ENCODE measurements at regions not wholly inside any gene's neighbourhood (a gene's known extent, or its start where the extent isn't known, plus 50 kb on each side); places are given as distances from the start of the nearest gene placed in this dataset.

DNA sequence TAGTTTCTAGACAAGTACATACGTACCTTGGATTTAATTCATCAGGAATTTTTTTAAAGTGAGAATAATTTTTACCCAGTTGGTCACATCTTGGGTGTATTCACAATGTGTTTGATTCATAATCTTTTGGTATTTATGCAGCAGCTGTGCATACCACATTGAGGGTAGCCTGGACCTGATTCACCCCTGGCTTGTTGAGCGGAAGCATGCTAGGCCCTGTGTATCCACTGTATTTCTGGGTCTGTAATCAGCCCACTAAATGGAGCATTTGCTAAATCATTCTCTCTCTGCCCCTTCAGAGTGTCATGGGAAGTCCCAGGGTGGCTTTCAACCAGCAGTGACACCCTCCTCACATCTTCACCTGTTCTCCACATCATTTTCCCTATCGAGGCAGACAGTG is 203.8 kb upstream of the RGS6 start:
- no peak for DNase-seq

DNA sequence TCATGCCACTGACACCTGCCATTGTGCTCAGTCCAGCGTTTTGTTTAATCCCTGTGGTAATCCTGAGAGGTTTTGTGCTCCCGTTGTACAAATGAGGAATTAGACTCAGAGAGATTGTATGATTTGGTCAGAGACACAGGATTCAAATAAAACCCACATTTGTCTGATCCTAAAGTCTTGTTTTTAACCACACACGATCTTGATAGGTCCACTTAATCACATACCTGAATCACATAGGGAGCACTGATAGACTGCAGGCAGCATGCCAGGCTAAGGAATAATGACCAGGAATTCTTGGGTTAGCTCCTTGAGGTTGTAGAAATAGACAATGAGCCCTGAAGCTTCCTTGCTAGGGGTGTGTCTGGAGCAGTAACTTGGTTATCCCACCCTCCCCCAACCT is 202.6 kb upstream of the RGS6 start:
- DNase-seq: no peak

DNA sequence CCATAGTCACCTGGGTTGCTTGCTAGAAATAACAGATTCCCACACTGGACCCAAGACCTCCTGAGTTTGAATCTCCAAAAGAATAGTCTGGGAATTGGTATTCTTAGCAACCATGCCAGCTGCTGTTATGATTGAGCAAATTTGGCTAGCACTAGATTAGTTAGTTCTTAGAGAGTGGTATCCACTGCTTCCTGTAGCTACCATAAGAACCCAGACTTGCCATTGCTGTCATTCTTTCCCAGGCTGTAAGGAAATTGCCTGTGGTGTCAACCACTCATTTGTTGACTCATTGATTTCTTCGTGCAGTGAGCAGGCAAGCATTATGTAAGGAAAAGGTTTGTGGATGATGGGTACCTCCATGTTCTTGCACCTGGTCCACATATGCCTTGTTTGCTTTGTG is 201.8 kb upstream of the RGS6 start:
- DNase-seq: no peak

DNA sequence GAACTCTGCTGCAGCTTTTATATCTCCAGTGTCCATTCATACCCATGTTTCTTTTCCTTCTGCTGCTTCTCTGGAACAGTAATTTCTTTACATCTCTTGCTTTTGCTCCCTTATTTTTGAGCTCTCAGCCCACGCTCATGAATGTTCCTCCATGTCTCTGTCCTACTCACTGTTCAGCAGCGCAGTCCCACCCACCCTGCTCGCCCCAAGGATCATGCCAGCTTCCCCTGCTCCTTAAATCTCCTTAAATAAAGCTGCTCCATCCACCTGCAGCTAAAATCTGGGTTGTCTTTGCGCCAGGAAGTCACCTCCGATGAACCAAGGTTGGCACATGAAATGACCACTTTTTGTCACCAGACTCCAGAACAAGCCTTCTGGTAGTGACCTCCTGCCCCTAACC is 201.1 kb upstream of the RGS6 start:
- no peak for DNase-seq

DNA sequence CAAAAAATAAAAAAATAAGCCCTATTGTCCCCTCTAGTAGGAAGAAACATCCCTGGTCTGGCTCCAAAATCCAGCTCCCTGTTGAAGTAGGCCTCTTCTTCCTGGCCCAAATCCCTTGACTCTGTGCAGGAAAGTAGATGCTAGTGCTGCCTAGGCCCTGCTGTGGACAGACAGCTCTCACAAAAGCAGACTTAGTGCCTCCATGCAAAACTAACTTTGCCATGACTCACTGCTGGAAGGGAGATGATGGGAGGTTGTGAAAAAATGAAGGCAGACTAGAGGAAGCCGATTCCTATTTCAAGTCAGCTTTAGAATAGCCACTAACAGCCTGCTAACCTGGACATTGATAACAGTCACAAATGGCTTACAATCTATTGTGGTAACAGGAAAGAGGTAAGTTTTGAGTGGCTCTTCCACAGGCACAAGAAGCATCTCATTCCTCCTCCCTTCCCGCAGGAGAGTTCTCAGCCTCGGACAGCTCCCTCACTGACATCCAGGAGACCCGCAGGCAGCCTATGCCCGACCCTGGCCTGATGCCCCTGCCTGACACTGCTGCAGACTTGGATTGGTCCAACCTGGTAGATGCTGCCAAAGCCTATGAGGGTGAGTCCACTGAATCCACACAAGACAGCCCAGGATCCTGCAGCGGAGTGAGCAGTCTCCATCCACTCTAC is 198.9 kb upstream of the RGS6 start:
- DNase-seq: no peak

DNA sequence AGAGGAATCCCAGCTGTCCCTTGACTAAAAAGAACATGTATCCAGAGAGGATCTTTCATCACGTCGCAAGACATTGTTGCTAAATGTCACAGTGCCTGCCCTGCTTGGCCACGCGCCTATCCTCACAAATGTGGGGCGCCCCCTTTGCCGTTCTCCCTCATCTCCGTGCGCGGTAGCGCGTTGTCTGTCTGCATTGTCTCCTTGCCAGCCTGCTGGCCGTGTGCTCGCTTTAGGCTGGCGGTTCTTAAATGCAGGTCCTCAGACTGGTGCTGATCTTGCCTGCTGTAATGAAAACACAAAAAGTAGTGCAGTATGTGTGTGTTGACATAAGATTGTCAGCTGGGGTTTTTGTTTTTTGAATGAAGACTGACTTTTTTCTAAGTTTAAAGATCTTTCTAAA is 198.2 kb upstream of the RGS6 start:
- no peak for DNase-seq

DNA sequence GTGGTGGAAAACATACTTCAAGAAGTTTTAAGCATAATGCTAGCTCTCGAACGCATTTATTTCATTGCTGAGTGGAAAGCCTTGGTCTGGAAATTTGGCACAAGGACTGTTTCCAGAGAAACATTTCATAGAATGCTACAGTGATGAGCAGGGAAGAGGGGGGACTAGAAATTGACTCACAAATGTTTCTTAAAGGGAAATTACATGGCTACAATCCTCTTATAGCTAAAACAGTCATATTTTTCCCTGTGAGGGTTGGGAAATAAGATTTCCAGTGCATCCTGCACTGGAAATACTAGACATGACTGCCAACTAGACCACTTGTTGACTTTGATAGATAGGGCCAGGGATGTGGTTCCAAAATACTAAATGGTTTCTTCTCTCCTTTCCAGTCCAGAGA is 197.3 kb upstream of the RGS6 start:
- DNase-seq: no peak

DNA sequence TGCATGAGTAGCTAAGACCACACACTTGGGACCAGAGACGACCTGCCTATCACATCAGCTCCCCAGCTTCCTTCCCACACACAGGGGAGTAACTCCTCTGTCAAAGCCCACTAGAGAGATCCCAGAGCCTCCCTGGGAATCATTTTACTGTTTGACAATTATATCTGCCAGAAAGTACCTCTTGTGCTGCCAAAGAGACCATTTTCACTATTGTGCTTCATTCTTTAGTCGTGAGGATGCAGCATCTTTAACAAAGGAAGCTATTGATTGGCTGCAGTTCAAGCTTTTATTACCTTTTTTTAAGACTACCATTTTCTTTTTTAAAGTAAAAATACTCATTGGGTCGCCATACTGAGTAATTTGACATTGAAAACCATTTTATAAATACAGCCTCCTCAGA is 194.5 kb upstream of the RGS6 start:
- no peak for DNase-seq

DNA sequence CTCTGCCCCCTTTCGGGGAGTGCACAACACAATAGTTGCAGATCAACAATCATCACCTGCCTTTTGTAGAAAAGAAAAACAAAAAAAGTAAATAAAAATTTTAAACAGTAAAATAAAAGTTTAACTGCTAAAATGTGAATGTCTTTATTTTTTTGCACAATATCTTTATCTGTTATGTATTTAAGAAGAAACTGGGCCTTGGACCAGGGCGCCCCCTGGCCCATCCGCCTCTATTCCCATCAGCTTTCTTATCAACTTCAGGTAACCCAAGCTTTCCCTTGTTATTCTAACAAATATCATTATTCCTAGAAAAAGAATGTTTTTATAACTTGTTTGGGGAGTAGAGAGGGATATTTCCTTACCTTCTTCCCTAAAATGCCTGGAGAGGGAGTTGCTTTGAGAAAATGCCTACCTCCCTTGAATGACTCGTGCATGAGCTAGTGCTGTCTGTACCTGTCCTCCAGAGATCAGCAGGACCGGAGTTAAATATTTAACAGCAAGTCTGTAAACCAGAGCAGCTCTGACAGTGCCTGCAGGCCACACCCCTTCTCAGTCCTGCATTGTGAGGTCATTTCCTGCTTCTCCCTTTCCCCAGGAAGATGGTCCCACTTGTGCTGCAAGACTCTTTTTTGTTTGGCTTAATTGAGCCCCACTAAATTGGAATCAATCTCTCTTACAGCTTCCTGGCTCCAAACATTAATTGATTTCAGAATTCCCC is 192.8 kb upstream of the RGS6 start:
- no peak for DNase-seq

DNA sequence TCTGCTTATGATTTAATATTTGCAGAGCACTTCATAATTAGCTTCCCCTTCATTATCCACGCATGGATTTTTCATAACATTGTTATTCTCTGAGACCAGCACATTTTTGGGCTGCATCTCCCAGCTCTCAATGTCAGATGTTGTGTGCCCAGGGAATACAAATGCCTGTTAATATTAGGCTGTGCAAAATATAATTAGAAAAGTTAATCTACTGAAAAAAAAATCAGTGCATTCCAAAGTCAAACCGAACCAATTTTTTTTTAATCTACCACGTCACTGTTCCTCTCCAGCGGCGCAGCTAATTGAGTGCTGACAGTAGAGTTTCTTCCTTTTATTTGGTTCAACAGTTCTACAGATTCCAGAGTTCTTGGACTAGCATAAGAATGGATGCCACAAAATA is 191.0 kb upstream of the RGS6 start:
- DNase-seq: no peak

DNA sequence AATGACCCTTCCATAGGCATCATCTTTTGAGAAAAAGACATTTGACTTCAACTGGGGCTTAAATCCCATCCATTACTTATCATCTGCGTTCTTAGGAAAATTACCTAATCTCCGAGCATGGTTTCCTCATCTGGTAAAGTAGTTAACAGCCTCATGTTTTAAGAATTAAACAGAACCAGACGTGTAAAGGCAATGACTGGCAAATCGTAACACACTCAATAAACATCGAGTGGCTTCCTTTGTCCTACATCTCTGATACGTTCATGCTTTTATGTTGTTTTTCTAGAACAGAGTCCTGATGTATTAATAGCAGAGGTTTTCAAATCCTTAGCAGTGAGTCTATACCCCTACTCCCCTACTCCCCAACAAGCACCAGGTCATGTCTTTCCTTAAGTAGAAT is 189.7 kb upstream of the RGS6 start:
- no peak for DNase-seq

DNA sequence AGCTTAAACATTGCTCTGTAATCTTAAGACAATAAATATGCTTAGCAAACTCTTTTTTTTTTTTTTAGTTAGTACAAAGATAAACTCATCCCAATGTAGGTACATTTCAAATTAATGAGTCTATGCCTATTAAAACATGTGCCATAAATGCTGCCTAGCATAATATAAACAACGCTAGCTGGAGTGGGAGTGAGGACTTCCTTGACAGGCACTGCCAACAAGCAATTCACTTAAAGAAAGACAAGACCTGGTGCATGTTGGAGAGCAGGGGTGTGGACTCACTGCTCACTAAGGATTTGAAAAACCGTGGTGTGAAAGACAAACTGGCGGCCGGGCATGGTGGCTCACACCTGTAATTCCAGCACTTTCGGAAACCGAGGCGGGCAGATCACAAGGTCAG is 187.2 kb upstream of the RGS6 start:
- no peak for DNase-seq

DNA sequence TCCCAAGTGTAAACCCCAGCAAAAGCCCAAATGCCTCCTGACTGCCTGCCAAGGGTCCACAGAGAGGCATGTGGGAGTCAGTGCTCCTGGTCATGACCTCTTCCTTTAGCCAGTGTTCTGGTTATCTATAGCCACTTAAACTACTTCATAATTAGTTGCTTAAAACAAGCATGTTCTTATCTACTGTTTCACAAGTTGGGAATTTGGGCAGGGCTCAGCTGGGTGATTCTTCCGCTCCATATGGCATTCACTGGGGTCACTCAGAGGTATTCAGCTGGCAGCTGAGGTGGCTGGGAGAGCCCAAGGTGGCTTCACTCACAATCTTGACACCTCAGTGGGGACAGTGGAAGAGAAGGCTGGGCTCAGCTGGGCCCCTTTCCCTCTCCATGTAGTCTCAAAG is 184.0 kb upstream of the RGS6 start:
- DNase-seq: no peak

DNA sequence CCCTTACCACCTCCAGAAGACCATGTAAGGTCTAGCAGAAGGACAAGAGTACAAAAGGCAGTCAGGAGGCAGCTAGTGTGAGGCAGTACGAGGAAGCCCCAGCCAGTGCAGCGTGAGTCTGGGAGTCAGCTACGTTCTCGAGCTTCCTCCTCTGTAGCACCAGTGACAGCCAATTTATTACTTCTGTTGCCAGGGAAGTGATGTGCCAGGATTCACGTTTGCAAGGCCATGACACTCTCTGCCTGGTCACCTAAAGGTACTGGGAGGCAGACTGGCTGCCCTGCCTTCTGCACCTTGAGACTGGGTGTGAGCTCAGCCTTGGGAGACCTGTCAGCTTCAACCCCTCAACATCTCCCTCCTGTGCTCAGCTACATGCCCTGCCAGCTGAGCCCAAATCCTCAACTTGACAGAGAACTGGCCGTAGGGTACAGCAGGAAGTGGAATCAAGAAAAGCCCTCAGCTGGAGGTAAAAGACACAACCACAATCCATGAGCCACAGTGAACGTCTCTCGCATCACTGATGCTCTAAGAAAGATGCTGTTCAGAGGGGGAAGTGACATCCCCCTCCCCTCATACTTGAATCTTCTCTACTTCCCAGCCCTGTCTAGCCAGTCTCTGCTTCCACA is 182.5 kb upstream of the RGS6 start:
- no peak for DNase-seq

DNA sequence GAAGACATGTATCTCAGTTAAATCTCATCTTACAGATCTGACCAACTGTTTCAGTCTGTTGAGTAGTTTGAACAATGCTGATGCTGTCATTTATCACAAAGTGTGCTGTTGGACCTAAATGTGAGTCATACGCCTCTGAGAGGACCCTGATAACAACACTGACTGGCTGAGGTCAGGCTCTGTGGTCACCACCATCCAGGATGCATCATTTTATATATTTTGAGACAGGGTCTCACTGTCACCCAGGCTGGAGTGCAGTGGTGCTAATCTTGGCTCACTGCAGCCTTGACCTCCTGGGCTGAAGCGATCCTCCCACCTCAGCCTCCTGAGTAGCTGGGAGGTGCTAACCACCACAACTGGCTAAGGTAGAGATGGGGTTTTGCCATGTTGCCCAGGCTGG is 181.0 kb upstream of the RGS6 start:
- DNase-seq: no peak

DNA sequence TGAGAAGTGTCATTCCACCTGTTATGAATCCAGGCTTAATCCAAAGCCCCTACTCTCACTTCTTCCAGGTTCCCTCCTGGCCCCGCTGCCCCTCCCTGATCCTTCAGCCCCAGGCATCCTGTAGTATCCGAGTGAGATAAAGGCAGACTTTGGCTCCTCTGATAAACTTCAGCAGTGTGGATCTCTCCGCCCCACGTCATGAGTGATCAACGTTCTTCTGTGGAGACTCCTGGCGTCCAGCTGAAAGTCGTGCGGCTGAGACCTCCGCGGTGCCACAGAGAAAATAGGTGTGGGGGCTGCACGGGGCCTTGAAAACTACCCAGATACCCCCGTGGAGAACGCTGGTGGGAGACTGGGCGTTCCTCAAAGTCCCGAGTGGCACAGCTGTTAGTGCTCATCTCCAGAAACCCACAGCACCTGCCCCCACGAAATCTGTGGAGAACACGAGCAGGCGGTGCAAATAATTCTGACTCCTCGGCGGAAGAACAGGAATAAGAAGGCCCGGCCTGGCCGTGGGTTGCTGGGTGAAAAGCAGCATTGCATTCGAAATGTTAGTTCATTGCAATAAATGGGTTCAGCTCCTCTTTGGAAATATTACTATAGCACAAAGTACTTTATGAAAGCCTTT is 180.0 kb upstream of the RGS6 start:
- DNase-seq: no peak

DNA sequence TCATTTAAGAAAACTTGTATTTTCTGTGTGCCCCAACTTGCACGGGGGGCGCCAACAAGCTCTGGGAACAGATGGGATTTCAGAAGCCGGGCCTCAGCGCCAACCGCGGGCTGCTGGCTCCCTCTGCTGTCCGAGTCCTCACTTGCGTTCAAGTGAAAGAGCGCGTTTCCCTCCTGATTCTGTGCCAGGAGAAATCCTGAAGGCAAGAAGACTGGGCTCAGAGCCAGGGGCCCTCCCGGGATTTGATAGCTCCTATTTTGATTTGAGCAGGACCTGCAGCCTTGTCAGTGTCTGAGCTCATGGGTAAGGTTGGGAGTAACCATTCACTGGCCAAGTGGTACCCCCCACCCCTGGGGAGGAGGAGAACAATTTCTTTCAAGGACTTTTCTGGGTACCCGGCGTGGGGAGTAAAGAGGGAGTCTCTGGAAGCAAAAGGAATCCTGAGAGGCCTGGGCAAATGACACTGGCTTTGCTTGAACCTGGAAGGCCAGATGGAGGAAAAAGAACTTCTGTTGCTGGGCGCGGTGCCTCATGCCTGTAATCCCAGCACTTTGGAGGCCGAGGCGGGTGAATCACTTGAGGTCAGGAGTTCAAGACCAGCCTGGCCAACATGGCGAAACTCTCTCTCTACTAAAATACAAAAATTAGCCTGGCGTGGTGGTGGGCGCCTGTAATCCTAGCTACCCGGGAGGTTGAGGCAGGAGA is 179.0 kb upstream of the RGS6 start:
- DNase-seq: peak; percentile 26 to 82

DNA sequence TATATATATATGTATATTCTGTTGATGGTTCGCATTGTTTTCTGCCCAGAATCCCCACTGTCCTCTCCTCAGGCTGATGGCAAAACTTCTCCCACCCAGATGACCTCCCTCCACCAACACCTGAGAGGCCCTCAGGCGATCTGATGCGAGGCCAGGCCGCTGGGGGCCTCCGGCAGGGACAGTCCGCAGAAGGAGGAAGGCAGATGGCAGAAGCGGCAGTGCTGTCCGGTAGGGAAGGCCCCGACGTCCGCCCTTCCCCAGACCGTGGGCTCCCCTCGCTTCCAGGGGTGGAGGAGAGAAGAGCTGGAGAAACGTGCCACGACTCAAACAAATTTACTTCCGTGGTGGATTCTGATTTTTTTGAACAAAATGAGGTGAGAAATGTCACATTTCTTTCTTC is 178.3 kb upstream of the RGS6 start:
- DNase-seq: no peak

DNA sequence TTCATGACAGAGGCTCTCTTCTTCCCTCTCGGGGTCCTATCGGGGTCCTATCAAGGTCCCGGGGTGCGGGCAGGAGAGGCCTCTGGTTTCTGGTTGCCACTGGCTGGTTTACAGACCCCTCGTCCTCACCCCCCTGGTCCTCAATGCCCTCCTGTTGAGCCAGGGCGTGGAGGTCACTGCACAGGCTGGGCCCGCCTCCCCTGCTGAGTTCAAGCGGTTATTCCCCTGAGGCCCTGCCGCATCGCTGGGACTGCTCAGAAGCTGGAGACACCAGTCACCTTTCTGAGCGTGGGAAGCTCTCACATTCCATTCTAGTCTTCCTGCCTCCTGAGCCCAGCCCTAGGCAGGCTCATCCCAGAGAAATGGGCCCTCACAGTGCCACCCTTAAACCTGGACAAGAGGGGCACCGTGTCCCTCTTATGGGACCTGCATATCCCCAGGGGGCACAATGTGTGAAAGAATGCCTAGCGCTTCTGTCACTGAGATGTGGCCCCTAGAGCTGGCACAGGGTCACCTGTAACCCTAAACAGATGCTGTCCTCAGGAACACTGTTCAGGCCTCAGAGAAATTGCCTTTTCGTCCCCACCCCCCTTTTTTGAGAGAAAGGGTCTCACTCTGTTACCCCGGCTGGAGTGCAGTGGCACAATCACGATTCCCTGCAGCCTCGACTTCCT is 177.7 kb upstream of the RGS6 start:
- DNase-seq: no peak

DNA sequence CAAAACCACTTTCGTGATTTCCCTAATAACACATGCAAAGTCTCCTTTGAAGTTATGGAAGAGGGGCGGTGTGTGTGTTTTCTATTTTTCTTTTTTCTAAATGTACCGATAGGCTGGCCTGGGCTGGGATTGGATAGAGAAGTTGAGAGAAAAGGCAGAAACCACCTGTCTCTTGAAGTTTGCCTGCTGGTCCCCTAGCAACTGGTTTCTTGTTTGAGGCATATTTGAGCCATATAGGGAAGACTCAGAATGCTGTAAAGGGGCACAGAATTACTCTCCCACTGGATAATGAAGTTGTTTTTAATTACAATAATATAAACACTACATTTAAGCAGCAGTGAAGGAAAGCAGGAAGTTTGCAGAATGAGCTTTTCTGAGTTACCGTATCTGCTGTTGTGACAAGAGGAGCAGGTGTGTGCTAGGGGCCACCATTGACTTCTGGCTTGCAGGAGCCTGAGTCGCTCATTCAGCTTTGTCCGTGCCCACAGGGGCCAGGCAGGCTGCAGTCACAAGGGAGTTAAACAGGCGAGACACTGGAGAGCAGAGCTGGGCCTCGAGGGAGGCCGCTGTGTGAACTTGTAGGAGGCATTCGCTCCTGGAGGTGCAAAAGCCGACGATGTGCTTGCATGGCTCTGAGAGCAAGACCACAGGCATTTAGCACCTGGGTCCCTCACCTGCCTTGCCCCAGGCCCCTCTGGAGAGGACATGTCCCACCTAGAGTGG is 173.8 kb upstream of the RGS6 start:
- no peak for DNase-seq

DNA sequence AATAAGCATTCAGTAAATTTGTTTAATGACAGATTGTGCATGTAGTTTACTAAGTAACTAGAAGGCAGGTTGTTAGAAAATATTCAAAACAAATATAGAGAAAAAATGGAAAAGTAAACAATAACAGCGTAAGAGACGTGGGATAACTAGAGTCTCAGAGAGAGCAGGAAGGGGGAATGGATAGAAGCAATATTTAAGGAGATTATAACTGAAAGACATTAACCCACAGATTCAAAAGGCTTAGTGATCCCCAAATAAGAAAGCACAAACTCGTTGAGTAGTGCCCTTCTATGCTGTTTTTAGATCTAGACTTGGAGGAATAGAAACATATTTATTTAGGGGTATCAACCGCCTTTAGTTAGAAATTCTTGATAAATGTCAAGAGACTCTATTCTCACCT is 169.7 kb upstream of the RGS6 start:
- DNase-seq: no peak

DNA sequence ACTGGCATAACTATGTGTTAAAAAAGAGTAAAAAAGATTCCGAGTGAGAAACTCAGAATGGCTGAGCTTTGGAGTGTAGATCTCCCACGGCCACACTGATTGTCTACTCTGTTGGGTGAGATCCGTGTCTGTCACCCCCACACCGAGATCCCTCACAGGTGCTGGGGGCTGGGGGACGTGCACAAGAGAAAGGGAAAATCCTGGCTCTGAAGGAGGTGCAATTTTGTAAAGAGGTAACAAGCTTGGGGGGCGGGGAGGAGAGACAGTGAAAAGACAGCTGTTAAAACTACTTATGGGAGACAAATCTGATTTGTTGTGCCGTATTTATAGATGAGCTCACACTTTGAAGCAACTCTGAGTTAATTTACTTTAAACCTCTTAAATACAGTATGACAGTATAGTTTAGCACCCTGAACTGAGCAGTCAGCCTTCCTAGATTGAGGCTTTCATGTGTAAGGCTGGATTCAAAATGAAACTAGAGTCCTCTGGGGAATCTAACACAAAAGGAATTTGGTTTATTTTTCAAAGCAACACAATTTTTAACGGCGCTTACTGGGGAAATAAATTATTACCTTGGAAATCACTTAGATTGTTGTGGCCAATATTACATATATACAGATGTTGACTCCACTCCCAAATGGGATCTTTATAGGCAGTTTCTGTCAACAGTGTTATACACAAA is 167.4 kb upstream of the RGS6 start:
- no peak for DNase-seq

Measured in inflammatory macrophage treated with lipopolysaccharide for 1 hour (primary cell).